Activated CD8-positive, alpha-beta T cell treated with anti-CD3 and anti-CD28 coated beads for 36 hours (primary cell): ENCODE measurements at regions not wholly inside any gene's neighbourhood (a gene's known extent, or its start where the extent isn't known, plus 50 kb on each side); places are given as distances from the start of the nearest gene placed in this dataset.
"Not testable (repeated sequence)": the region's sequence is repeated elsewhere in the genome, so short reads cannot be mapped to it uniquely, and the experiment has no call there.

Source experiments
- ATAC-seq: fragments of 200-7000 bp; cut with Tn5 transposase; one replicate; pipeline ENCODE4 v1.10.0; 2021; ENCODE audit warnings: mild to moderate bottlenecking, moderate library complexity
- CTCF ChIA-PET: fragments of 350-600 bp; sonication (Branson Sonifier 250); formaldehyde crosslinking; loops from one replicate; lab custom pipeline; 2021; ENCODE audit warnings: antibody characterized with exemption; lab: Charles Lee
- POLR2A ChIA-PET: fragments of 350-600 bp; sonication (Branson Sonifier 250); formaldehyde crosslinking; loops from one replicate; lab custom pipeline; 2021; ENCODE audit warnings: antibody characterized with exemption; lab: Charles Lee
- DNase-seq: peaks from one replicate; pipeline ENCODE4 v3.0.0-alpha.2; 2020
- H3K27ac Mint-ChIP-seq: one replicate; pipeline ENCODE4 v1.8.0; 2021; ENCODE audit warnings: mild to moderate bottlenecking, mixed read lengths
- H3K27me3 Mint-ChIP-seq: one replicate; pipeline ENCODE4 v1.8.0; 2021; ENCODE audit warnings: mixed read lengths
- H3K36me3 Mint-ChIP-seq: one replicate; pipeline ENCODE4 v1.8.0; 2021; ENCODE audit warnings: low read depth, mixed read lengths
- H3K4me1 Mint-ChIP-seq: one replicate; pipeline ENCODE4 v1.8.0; 2021; ENCODE audit warnings: low read depth, mixed read lengths
- H3K4me3 Mint-ChIP-seq: one replicate; pipeline ENCODE4 v1.8.0; 2021; ENCODE audit warnings: mild to moderate bottlenecking, moderate library complexity, mixed read lengths
- H3K9me3 Mint-ChIP-seq: one replicate; pipeline ENCODE4 v1.8.0; 2021; ENCODE audit warnings: mixed read lengths
- CTCF ChIP-seq: fragments of 200-600 bp; IDR thresholded peaks from one replicate; pipeline ENCODE4 v1.8.0; 2022; ENCODE audit warnings: antibody characterized with exemption, mild to moderate bottlenecking
- intact Hi-C: fragments of 100-400 bp; cut with micrococcal nuclease; formaldehyde crosslinking; loops from one replicate; pipeline ENCODE4 v1.10.0; 2022

- Mint-ChIP-seq H3K27ac (no peak overlapping the region), H3K36me3 (no peaks in the 10 kb centered on the region), H3K4me3 (no peak overlapping the region), H3K27me3 (no peaks in the 10 kb centered on the region), H3K4me1 (no peaks in the 10 kb centered on the region), H3K9me3 (peaks cover 4% of the 10 kb centered on the region)
- ATAC-seq (no peak), DNase-seq (no peak)
- intact Hi-C loops, result no loop called here
- CTCF ChIA-PET, result no interaction called here
- POLR2A ChIA-PET, result no interaction called here
- no peak for TF ChIP-seq CTCF
These were observed 1361.7 kb downstream of the XPNPEP1 start for GRCh38 chr10:108561649-108562048.

- Mint-ChIP-seq H3K9me3 (peaks cover 2% of the 10 kb centered on the region), H3K4me1 (no peaks in the 10 kb centered on the region), H3K4me3 (no peak overlapping the region), H3K27ac (no peak overlapping the region), H3K36me3 (no peaks in the 10 kb centered on the region), H3K27me3 (no peaks in the 10 kb centered on the region)
- ATAC-seq (no peak), DNase-seq (no peak)
- ChIA-PET POLR2A (no interaction called here), CTCF (no interaction called here)
- TF ChIP-seq CTCF, result no peak
- intact Hi-C loops, result no loop called here
These were observed 1362.8 kb downstream of the XPNPEP1 start for GRCh38 chr10:108560488-108560887.

- TF ChIP-seq CTCF, result no peak
- H3K36me3 Mint-ChIP-seq, result no peaks in the 10 kb centered on the region
- no peaks in the 10 kb centered on the region for H3K27me3 Mint-ChIP-seq
- no peak overlapping the region for H3K4me3 Mint-ChIP-seq
- H3K4me1 Mint-ChIP-seq, result no peaks in the 10 kb centered on the region
- ATAC-seq, result no peak
- H3K27ac Mint-ChIP-seq, result no peak overlapping the region
- ChIA-PET CTCF (no interaction called here), POLR2A (no interaction called here)
- intact Hi-C loops, result no loop called here
- peaks cover 2% of the 10 kb centered on the region for H3K9me3 Mint-ChIP-seq
- DNase-seq, result no peak
These were observed 1367.1 kb downstream of the XPNPEP1 start for GRCh38 chr10:108556186-108556585.

- no peak for DNase-seq
- ChIA-PET CTCF (no interaction called here), POLR2A (no interaction called here)
- intact Hi-C loops, result no loop called here
- ATAC-seq, result no peak
- Mint-ChIP-seq H3K4me1 (no peaks in the 10 kb centered on the region), H3K36me3 (no peaks in the 10 kb centered on the region), H3K27ac (no peak overlapping the region), H3K4me3 (no peak overlapping the region), H3K27me3 (no peaks in the 10 kb centered on the region), H3K9me3 (no peaks in the 10 kb centered on the region)
- no peak for TF ChIP-seq CTCF
These were observed 1377.4 kb downstream of the XPNPEP1 start for GRCh38 chr10:108545921-108546320.

- no peaks in the 10 kb centered on the region for H3K27me3 Mint-ChIP-seq
- H3K27ac Mint-ChIP-seq, result no peak overlapping the region
- H3K4me3 Mint-ChIP-seq, result no peak overlapping the region
- no peaks in the 10 kb centered on the region for H3K9me3 Mint-ChIP-seq
- DNase-seq (peak; percentile 56), ATAC-seq (no peak)
- no peaks in the 10 kb centered on the region for H3K4me1 Mint-ChIP-seq
- intact Hi-C loops, result no loop called here
- TF ChIP-seq CTCF, result peak; percentile 62
- no peaks in the 10 kb centered on the region for H3K36me3 Mint-ChIP-seq
- POLR2A ChIA-PET, result no interaction called here
- CTCF ChIA-PET, result interaction anchor here (0.6 kb wide), 1 partner anchor 172 kb away, joined by 3 read pairs; no protein-coding TSS in a partner anchor
These were observed 1378.7 kb downstream of the XPNPEP1 start for GRCh38 chr10:108544500-108545120.

GRCh38 chr10:108533551-108533950, 1369.0 kb upstream of the SORCS1 start:
- H3K27ac Mint-ChIP-seq, H3K36me3 Mint-ChIP-seq, intact Hi-C loops, ATAC-seq, H3K4me1 Mint-ChIP-seq, H3K27me3 Mint-ChIP-seq, H3K4me3 Mint-ChIP-seq, POLR2A ChIA-PET, CTCF ChIA-PET, DNase-seq, H3K9me3 Mint-ChIP-seq: not testable (repeated sequence)
